Limb (tissue), 2 donors: ENCODE measurements at regions not wholly inside any gene's neighbourhood (a gene's known extent, or its start where the extent isn't known, plus 50 kb on each side); places are given as distances from the start of the nearest gene placed in this dataset.

Experiments
- DNase-seq, 2 donors: peaks; one replicate each; pipeline ENCODE4 v3.0.0-alpha.2; 2016; ENCODE audit errors: extremely low spot score in 2 of 2

DNA sequence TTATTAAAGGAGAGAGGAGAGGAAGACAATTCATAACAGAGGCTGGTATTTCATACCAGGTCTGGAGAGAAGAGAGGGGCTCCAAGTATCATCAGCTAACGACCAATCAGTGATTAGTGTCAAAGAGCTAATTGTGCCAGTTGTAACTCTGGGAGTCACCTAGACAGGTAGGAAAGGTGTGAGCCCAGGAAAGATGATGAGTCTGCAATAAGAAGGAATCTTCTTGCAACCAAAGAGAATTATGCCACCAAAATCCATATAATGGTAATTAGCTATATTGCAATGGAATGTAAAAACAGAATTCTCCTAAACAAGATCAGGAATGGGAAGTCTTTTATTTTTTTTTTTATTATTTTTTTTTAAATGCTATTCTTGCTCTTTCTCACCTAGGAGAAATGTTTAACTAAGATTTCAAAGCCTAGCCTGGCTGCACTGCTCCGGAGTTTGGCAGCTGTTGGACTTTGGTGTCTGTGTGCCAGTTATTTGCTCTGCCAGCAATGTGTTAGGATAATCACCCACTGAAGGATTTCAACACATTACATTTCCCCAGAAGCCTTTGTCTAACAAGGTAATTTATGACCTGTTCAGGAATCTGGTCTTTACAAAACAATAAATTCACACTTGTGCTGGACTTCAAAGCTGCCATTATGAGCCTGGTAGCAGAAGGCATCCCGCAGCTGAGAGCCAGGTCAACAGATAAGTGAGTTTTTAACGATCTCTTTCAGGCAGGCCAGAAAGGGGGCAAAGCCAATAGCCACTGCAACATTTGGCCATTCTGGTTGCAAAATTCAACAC, 89.4 kb downstream of the FOXB1 start:
- DNase-seq, result no peak

DNA sequence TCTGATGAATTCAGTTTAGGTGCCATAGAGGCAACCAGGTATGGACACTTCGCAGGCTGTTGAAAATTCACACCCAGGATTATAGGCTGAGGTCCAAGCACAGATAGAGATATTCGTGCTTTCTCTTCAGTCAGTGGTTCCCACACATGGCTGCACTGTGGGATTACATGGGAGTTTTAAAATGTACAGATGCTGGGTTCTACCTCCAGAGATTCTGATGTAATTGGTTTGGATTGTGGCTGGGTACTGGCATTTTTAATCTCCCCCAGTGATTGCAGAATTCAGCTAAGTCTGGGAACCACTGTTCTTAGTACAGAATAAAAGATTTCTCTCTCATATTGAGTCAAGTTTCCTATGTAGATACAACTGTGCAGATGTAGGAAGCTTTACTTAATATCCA, 91.6 kb downstream of the FOXB1 start:
- no peak for DNase-seq

DNA sequence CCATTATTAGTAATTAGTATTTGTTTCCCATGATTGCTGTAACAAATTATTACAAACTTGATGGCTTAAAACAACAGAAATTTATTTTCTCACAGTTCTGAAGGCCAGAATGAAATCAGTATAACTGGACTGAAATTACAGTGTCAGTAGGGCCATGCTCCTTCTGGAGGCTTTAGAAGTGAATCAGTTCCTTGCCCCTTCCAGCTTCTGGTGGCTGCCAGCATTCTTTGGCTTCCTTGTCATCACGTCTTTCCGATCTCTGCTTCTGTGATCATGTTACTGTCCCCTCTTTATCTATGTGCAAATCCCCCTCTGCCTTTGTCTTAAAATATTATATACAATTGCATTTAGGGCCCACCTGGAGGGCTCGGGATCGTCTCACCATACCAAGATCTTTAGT, 92.0 kb downstream of the FOXB1 start:
- no peak for DNase-seq

DNA sequence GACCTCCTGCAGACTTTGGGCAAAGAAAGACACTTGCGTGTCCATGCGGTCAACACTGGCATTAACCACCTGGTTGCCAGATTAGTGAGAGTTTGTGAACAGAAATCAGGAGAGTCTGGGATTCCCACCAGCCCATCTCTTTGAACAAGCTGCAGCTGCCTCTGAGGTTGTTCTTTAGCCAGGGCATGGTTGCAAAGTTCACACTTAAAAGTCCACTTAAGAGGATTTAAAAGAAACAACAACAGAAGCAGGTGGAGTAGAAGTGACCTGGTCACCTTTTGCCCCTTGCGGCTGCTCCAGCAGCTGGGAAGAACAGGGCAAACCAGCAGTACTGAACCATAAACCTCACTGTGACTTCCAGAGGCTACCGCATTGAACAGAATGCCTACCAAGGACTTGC, 97.3 kb downstream of the FOXB1 start:
- no peak for DNase-seq

DNA sequence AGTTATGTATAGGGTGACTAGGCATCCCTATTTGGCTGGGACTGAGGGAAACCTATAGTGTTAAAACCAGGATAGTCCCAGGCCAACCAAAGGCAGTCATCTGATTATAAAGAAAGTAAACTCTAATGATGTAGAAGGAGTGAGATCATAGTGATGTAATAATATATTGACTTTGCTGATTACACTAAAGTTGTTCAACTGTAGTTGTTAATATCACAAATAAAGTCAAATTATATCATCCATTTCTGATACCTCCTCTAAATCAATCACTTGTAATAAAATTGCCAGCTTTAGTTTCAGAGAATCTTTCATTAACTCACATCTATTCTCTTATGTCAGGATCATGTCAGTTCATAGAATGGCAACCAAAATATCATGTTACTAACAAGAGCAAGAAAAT, 98.6 kb downstream of the FOXB1 start:
- DNase-seq, result no peak

DNA sequence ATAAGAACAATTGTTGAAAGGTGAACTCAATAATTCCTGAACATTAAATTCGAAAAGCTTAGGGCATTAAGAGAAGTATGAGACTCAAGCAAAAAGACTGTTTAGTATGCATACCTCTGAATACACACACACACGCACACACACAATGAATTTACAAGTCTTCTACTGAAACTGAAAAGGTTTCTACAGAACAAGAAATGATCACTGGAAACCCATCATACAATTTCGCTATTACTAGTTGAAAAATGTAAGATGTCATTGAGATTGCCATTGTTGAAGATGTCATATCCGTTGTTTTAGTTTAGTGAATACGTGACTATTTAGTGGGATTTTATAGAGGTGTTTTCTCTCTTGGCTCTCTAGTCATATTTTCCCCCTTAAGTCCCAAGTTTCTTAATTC, 106.8 kb downstream of the FOXB1 start:
- no peak for DNase-seq

DNA sequence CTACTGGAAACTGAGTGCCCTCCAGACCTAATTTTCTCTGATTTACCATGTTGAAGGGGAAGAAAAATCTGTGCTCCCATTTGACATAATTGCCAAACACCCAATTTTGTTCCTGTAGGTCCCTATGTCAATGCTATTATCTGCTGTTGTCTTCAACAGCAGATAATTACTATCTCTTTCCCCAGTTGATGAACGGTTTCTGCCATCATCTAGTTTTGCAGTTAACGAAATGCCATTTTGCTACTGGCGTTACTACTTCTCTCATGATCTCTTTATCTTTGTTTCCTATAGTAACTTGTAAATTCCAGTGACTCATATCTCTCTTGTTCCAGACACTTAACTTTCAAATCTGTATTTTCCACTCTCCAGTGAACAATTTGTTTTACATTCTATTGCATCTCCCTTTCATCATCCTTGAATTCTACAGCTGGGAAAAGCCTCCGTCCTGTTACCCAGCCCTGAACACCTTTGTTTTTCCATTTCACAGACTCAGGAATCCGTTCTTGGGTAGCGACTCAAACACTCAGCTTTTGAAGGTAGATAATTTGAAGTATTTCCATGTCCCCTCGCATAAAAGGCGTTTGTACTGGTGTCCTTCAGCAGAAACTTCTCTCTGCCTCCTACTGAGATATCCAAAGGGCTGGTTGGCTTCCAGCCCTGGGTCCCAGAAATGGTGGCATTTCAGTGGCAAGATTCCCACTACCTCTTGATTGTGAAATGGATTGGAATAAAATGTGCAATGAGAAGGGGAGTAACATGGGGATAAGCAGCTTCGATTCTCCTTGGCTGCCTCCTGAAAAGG, 111.7 kb downstream of the FOXB1 start:
- DNase-seq, result no peak

DNA sequence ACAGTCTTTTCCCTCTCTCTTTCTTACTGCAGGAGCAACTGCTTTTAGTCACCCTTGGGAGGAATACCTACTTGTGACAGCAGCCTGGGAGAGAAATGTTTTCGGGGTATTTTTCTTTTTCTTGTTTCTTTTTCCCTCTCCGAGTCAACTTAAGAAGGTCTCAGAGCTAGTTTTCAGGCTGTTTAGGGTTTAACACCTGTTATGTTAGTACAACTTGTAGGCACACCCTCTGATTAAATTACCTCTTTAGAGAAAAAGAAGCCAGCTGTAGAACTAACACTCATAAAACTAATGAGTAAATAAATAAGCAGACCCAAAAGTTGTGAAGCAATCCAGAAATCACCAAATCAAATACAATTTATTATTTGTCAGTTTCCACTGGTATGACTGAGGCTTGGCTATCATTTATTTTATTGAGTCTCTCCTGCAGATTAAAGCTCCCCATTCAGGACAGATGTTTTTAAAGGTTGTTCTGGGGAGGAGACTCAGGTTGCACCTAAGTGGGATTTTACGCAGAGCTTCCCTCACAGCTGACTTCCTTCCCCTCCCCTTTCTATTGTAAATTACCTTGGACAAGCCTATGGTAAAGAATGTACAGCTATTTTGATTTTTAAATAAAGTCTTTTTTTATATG, 112.5 kb downstream of the FOXB1 start:
- DNase-seq, result no peak

DNA sequence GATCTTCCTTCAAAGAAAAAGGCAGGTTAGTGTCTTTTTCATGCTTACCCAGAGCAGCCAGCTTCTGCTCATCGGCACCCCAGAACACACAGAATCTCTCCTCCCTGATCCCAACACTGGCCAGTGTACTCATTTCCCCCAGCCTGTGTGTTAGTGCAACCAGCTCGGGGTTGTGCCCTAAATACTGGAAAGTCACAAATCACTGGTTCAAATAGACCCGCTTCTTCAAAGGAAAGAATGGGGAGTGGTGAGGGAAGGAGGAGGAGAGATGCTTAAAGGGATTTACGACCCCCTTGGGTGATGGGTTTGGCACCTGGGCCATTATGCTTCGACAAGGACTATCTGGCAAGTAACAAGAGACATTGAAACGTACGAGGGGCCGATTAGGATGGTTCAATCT, 114.0 kb downstream of the FOXB1 start:
- peak in 1 of 2 donors; percentile 34 for DNase-seq

DNA sequence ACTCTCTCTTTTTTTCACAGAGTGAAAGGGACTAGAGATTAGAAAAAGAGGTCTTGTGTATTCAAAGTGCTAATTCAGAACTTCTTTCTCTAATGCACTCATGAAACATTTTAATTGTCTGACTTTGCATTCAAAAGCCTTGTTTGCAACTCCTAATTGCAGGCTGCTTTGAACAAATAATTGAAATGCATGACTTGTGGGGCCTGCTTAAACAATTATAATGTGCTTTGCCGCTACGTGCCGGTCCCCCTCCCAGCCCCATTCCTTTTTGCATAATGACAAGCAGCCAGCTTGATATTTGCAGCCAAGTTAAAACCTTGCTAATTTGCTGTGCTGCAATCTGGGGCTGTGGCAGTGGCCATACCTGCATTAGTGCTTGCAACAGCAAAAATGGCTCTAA, 114.5 kb downstream of the FOXB1 start:
- no peak for DNase-seq

DNA sequence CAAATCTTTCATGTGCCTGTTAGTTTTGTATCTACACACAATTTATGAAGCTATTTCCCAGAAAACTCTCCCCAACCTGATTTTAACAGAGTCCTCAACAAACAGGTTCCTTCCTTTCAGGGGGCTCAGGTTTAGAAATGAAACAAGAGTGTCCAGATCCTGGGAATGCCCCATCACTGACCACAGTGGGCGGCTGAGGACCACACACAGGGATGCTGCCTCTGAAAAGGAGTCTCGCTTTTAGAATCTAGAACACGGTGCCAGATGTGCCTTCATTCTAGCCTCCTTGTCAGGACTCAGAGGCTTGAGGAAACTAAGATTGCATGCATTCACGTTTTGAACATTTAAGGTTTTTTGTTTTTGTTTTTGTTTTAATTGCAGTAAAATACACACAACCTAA, 115.0 kb downstream of the FOXB1 start:
- DNase-seq, result no peak

DNA sequence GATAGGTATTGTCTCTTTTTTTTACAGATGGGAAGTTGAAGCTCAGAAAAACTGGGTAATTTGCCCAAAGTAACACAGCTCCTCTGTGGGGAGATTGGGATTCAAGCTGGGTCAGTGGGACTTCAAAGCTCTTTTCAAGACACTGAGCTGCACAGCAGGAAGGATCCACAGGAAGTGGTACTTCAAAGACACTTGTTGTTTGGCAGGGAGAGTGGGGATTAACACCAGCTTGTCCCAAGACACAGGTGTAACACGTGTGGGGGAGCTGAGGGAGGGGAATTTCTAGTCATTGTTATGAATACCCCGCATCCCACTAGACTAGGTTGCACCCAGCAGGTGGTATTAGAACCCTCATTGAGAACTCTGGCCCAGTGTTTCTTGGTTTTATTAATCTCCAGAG, 116.0 kb downstream of the FOXB1 start:
- DNase-seq, result no peak

DNA sequence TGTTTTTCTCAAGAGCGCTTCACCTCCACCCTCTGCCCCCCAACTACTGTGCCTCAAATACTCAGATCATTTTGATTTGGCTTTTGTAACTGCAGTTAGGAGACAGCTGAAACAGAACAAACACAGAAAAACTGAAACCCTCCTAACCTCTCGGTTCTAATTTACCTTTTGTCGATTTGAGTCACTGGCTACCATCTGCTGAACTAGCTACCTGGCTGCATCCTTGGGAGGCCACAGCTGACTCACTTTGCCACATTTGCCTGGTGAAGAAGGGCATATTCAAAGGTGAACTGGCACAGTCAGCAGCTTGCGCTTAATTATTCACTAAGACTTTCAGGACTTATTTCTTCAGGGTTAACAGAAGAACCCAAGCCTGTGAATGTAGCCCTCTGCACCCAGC, 117.7 kb downstream of the FOXB1 start:
- DNase-seq, result no peak

DNA sequence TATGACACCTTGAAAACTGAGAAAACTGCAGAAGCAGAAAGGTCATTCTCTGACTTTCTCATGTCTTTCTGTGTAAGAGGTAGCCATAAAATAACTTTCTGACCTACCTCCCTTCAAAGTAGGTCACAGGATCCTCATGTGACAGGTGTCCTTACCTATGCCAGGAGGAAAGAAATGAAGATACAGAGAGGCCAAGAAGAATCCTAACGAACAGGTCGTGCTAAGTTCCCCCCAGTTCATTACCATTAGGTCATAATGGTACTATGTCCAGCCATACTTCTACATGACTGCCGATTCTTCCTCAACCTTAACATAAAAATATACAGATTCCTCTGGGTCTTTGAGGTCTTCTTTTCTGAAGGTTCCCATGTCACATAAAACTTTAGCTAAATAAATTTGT, 118.6 kb downstream of the FOXB1 start:
- DNase-seq, result no peak

DNA sequence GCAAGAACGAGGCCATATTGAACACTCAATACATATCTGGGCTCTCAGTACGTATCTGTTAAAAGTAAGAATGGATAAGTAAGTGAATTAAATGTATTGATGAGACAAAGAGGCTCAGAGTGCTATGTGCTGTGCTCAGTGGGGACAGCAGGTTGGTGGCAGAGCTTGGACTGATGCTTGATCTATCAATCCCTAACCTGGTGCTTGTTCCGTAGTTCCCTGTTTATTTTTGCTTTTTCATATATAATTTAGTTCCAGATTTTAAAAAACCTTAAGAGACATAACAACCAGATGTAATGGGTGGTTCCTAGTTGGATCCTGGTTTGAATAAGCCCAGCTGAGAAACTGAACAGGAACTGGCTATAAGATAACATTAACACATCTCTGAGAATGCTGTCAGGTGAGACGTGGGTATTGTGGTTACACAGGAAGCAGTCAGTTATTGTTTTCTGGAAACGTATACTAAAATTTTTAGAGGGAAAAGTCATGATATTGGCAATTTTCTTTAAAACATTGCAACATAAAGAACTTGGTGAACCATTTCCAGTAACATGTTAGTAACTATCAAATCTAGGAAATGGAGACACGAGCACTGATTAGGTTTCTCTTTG, 120.5 kb downstream of the FOXB1 start:
- no peak for DNase-seq

DNA sequence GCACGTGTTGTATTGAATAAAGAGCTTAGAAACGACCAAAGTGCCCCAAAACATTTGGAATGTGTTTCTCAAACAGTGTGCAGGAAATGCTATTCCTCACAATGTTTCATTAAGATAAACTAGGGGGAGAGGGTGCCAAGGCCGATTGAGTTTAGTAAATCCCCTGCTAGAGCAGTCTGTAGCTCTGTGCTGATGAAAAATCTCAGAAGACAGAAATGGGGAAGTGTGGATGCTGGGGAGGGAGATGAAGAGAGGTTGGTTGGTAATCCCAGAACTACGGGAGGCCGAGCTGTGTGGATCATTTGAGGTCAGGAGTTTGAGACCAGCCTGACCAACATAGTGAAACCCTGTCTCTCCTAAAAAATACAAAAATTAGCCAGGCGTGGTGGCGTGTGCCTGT, 121.2 kb downstream of the FOXB1 start:
- DNase-seq, result no peak

DNA sequence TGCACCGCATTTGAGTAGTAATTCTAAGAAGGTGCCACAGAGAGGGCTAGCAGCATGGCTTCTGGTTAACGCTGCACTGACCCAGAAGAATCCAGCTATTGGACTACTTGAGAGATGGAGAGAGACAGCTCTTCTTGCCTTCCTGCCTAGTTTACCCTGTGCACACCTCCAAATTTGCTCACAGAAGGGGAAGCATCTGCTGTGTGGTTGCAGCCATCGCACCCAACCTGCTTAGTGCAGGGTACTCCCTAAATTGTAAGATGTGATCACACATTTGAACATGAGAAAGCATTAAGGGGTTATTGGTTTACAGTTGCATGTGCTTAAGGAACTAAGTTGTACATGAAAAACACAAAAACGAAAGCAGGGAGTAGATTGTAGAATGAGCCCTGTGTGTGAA, 122.1 kb downstream of the FOXB1 start:
- DNase-seq, result no peak

DNA sequence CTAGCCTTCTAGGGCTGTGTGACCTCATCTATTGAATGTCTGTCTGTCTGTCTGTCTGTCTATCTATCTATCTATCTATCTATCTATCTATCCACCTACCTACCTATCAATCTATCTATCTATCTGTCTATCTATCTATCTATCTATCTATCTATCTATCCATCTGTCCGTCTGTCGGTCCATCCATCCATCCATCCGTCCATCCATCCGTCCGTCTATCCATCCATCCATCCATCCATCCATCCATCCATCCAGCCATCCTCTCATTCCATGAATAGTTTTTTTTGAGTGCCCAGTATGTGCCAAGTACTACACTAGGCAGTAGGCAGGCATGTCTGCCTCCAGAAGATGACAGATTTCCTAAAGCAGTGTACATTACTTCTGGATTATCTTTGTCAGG, 122.5 kb downstream of the FOXB1 start:
- no peak for DNase-seq

DNA sequence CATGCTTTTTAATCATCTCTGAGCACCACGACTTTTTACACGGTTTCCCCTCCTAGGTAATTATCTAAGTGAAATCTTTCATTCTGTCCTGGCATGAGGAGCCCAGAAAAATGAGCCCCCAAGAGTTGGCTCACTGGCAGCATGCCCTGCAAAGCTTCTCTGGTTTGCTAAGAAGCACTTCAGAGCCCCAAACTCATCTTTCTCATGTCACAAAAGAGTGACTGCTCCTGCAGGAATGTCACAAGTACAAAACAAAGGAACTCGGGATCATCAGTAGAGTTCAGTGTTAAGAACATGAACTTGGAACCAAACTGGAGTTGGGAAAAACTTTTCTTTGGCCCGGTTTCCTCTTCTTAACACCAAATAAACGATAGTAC, 123.9 kb downstream of the FOXB1 start:
- DNase-seq, result peak; percentile 3 to 37

DNA sequence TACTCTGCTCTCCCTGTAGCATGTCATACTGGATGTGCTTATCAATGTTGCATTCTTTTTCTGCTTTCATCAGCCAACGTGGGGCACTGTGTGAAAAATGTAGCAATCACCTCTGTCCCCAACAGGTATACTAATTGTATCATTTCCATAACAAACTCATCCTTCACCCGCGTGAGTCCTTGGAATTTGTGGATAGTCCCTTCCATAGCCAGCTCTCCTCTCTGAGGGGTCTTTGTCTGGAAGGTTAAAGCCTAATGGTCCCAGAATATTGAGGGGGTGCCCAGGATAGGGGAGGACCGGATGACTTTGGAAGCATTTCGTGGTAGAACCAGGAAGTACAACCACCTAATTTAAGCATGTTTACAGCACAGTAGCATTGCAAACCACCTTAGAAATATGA, 124.6 kb downstream of the FOXB1 start:
- no peak for DNase-seq

DNA sequence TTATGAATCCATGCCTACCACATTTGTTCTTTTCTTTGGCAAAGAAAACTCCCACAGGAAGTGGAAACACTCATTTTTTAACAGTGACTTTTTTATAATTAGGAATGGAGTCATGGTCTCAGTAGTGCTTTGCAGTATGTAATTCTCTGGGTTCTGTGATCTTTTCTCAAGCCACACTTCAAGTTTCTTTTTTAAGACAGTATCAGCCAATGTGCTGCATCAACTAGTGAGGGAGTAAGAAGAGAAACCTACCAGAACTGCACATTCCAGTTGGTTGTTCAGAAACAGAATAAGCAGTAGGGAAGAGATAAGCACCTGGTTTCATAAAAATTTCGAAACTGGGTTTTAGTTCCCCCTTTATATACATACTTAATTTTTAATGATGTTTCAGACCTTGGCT, 126.3 kb downstream of the FOXB1 start:
- no peak for DNase-seq

DNA sequence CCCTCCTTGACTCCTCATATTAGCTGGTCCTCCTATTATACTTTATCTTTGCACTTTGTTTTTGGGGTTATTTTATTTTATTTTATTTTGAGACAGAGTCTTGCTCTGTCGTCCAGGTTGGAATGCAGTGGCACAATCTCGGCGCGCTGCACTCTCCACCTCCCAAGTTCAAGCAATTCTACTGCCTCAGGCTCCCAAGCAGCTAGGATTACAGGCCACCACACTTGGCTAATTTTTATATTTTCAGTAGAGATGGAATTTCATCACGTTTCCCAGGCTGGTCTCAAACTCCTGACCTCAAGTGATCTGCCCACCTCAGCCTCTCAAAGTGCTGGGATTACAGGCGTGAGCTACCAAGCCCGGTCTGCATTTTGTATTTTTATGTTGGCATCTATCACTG, 126.7 kb downstream of the FOXB1 start:
- no peak for DNase-seq
